IMR-90 (cell line): ENCODE measurements at regions not wholly inside any gene's neighbourhood (a gene's known extent, or its start where the extent isn't known, plus 50 kb on each side); places are given as distances from the start of the nearest gene placed in this dataset.

Experiments
- ATAC-seq: fragments of 200-7000 bp; cut with Tn5 transposase; 2 replicates; pipeline ENCODE4 v1.9.1; 2020; ENCODE audit warnings: low read depth, mild to moderate bottlenecking, moderate library complexity
- BruUV-seq: library from RNA; stranded (reverse); fragments of 400-500 nt; replicated peaks from 2 replicates; lab custom pipeline; 2021; lab: Mats Ljungman, UMichigan
- CTCF ChIA-PET: fragments of 300-600 bp; formaldehyde crosslinking; extraction: SDS; loops from one replicate; lab custom pipeline; 2021; ENCODE audit warnings: antibody characterized with exemption; lab: Yijun Ruan, JAX
- POLR2A ChIA-PET: fragments of 300-600 bp; sonication (Branson Sonifier 250); formaldehyde crosslinking; loops from one replicate; lab custom pipeline; 2022; ENCODE audit warnings: antibody characterized with exemption; ENCODE audit not compliant: unreplicated experiment; lab: Charles Lee
- DNase-seq: peaks from one replicate; pipeline ENCODE4 v3.0.0; 2013
- H2AFZ ChIP-seq: replicated peaks from 2 replicates; pipeline ENCODE3; 2013; ENCODE audit warnings: low read length, mild to moderate bottlenecking; ENCODE audit not compliant: poor library complexity
- H2AK5ac ChIP-seq: 2 replicates; pipeline ENCODE4 v1.6.1; 2013; ENCODE audit warnings: low read depth, low read length, inconsistent platforms
- H2AK9ac ChIP-seq: replicated peaks from 2 replicates; pipeline ENCODE3; 2013; ENCODE audit warnings: mild to moderate bottlenecking, low read depth, low read length, moderate library complexity; ENCODE audit not compliant: poor library complexity
- H2BK120ac ChIP-seq: 2 replicates; pipeline ENCODE4 v1.6.1; 2013; ENCODE audit warnings: low read depth, low read length, inconsistent platforms
- H2BK15ac ChIP-seq: 3 replicates; pipeline ENCODE4 v1.6.1; 2013; ENCODE audit warnings: low read depth, low read length, inconsistent platforms
- H2BK20ac ChIP-seq: 2 replicates; pipeline ENCODE4 v1.6.1; 2013; ENCODE audit warnings: low read depth, mild to moderate bottlenecking, inconsistent platforms, low read length, moderate library complexity
- H2BK5ac ChIP-seq: 2 replicates; pipeline ENCODE4 v1.6.1; 2013; ENCODE audit warnings: mild to moderate bottlenecking, low read depth, low read length, inconsistent platforms; ENCODE audit not compliant: poor library complexity, severe bottlenecking
- H3K14ac ChIP-seq: replicated peaks from 2 replicates; pipeline ENCODE4 v1.6.1; 2013; ENCODE audit warnings: low read depth, low read length, inconsistent platforms
- H3K18ac ChIP-seq: 2 replicates; pipeline ENCODE4 v1.6.1; 2013; ENCODE audit warnings: low read depth, low read length, control low read depth
- H3K23ac ChIP-seq: 2 replicates; pipeline ENCODE4 v1.6.1; 2013; ENCODE audit warnings: low read depth, low read length, inconsistent platforms
- H3K27ac ChIP-seq: 2 replicates; pipeline ENCODE4 v1.5.1; 2013; ENCODE audit warnings: mild to moderate bottlenecking, control low read depth, low read length; ENCODE audit not compliant: insufficient read depth
- H3K27me3 ChIP-seq: 2 replicates; pipeline ENCODE4 v1.6.1; 2013; ENCODE audit warnings: low read length; ENCODE audit not compliant: control insufficient read depth, insufficient read depth
- H3K36me3 ChIP-seq: 2 replicates; pipeline ENCODE4 v1.6.1; 2013; ENCODE audit warnings: low read length, mixed read lengths; ENCODE audit not compliant: control insufficient read depth, insufficient read depth
- H3K4ac ChIP-seq: 2 replicates; pipeline ENCODE4 v1.6.1; 2013; ENCODE audit warnings: low read depth, low read length, inconsistent platforms
- H3K4me1 ChIP-seq: 2 replicates; pipeline ENCODE4 v1.6.1; 2013; ENCODE audit warnings: low read length, mixed read lengths; ENCODE audit not compliant: control insufficient read depth, insufficient read depth
- H3K4me2 ChIP-seq: 2 replicates; pipeline ENCODE4 v1.6.1; 2013; ENCODE audit warnings: low read depth, mild to moderate bottlenecking, control low read depth, low read length, moderate library complexity
- H3K4me3 ChIP-seq: 2 replicates; pipeline ENCODE4 v1.5.1; 2013; ENCODE audit warnings: low read depth, mild to moderate bottlenecking, control low read depth, low read length, moderate library complexity; ENCODE audit not compliant: insufficient read depth
- H3K56ac ChIP-seq: 2 replicates; pipeline ENCODE4 v1.6.1; 2013; ENCODE audit warnings: low read length, inconsistent platforms; ENCODE audit not compliant: insufficient read depth; ENCODE audit errors: extremely low read depth
- H3K79me1 ChIP-seq, 2 experiments: 2 replicates each; pipeline ENCODE4 v1.6.1; 2013; ENCODE audit warnings: low read length in 2 of 2, inconsistent platforms in 1 of 2, low read depth in 1 of 2
- H3K9ac ChIP-seq: 2 replicates; pipeline ENCODE4 v1.6.1; 2013; ENCODE audit warnings: low read depth, low read length, control low read depth
- H3K9me1 ChIP-seq: 2 replicates; pipeline ENCODE4 v1.6.1; 2013; ENCODE audit warnings: low read length, inconsistent platforms; ENCODE audit not compliant: insufficient read depth
- H3K9me3 ChIP-seq: 2 replicates; pipeline ENCODE4 v1.6.1; 2013; ENCODE audit warnings: low read length; ENCODE audit not compliant: control insufficient read depth, insufficient read depth
- H4K20me1 ChIP-seq: 2 replicates; pipeline ENCODE4 v1.6.1; 2013; ENCODE audit warnings: low read length, inconsistent platforms; ENCODE audit not compliant: insufficient read depth
- H4K5ac ChIP-seq: 2 replicates; pipeline ENCODE4 v1.6.1; 2013; ENCODE audit warnings: mild to moderate bottlenecking, low read depth, low read length, control low read depth
- H4K8ac ChIP-seq, 2 experiments: 2 replicates each; pipeline ENCODE4 v1.6.1; 2013; ENCODE audit warnings: low read depth in 2 of 2, low read length in 2 of 2, control low read depth in 1 of 2, inconsistent platforms in 1 of 2
- H4K91ac ChIP-seq: 2 replicates; pipeline ENCODE4 v1.6.1; 2013; ENCODE audit warnings: low read depth, low read length, inconsistent platforms; ENCODE audit not compliant: insufficient read depth
- BHLHE40 ChIP-seq: fragments of 150-350 bp; IDR thresholded peaks from 2 replicates; pipeline ENCODE4 v1.6.1; 2016; ENCODE audit warnings: mild to moderate bottlenecking, low read depth, low read length
- CEBPB ChIP-seq: IDR thresholded peaks from 2 replicates; pipeline ENCODE4 v1.6.1; 2012; ENCODE audit warnings: low read depth, low read length, improper control_type of control experiment
- CHD1 ChIP-seq: IDR thresholded peaks from 2 replicates; pipeline ENCODE4 v1.6.1; 2012; ENCODE audit warnings: low read depth, low read length, improper control_type of control experiment
- MAFK ChIP-seq: IDR thresholded peaks from 2 replicates; pipeline ENCODE4 v1.6.1; 2012; ENCODE audit warnings: low read depth, low read length, improper control_type of control experiment
- MAZ ChIP-seq: IDR thresholded peaks from 2 replicates; pipeline ENCODE4 v1.6.1; 2012; ENCODE audit warnings: low read depth, mild to moderate bottlenecking, low read length, improper control_type of control experiment, moderate library complexity, borderline replicate concordance
- NFE2L2 ChIP-seq: fragments of 150-350 bp; IDR thresholded peaks from 2 replicates; pipeline ENCODE4 v1.6.1; 2016; ENCODE audit warnings: low read depth, mild to moderate bottlenecking, low read length
- RAD21 ChIP-seq: IDR thresholded peaks from 2 replicates; pipeline ENCODE4 v1.6.1; 2012; ENCODE audit warnings: low read length, improper control_type of control experiment
- RCOR1 ChIP-seq: IDR thresholded peaks from 2 replicates; pipeline ENCODE4 v1.6.1; 2012; ENCODE audit warnings: mild to moderate bottlenecking, low read length, improper control_type of control experiment; ENCODE audit not compliant: insufficient replicate concordance
- RFX5 ChIP-seq: IDR thresholded peaks from 2 replicates; pipeline ENCODE4 v1.8.0; 2012; ENCODE audit warnings: low read depth, mild to moderate bottlenecking, low read length, moderate library complexity
- SMC3 ChIP-seq: fragments of 150-350 bp; IDR thresholded peaks from 2 replicates; pipeline ENCODE4 v1.6.1; 2016; ENCODE audit warnings: low read depth, mild to moderate bottlenecking, antibody characterized with exemption, low read length, moderate library complexity
- WGBS, 2 experiments: methylation state at CpG; one replicate each; pipeline versions ENCODE4 v1.1.5 to v1.1.7; 2013; ENCODE audit warnings: missing lambda C conversion rate in 2 of 2; ENCODE audit not compliant: insufficient read length in 1 of 2; ENCODE audit errors: extremely low coverage in 2 of 2; 5-methylcytosine and 5-hydroxymethylcytosine counted together
- dilution Hi-C: fragments of 300-500 bp; cut with HindIII; formaldehyde crosslinking; loops from one replicate; pipeline ENCODE4 v1.14.3; 2018; ENCODE audit warnings: low sequenced_read_pairs; ENCODE audit not compliant: unreplicated experiment
- in situ Hi-C: fragments of 300-500 bp; cut with MboI; formaldehyde crosslinking; loops from 3 replicates; pipeline ENCODE4 v1.14.3; 2019; ENCODE audit warnings: low sequenced_read_pairs, inconsistent platforms, mixed read lengths
- intact Hi-C: fragments of 100-400 bp; cut with micrococcal nuclease; formaldehyde crosslinking; loops from 2 replicates; pipeline ENCODE4 v1.10.0; 2022
- TF ChIP-seq, protein P1 (sequence below): fragments of 150-350 bp; IDR thresholded peaks from 2 replicates; pipeline ENCODE4 v1.6.1; 2016; ENCODE audit warnings: low read depth, mild to moderate bottlenecking, low read length, moderate library complexity, borderline replicate concordance
- TF ChIP-seq, protein P2 (sequence below): fragments of 150-350 bp; IDR thresholded peaks from 2 replicates; pipeline ENCODE4 v1.6.1; 2017; ENCODE audit warnings: mild to moderate bottlenecking, antibody characterized with exemption, low read length, low read depth

DNA sequence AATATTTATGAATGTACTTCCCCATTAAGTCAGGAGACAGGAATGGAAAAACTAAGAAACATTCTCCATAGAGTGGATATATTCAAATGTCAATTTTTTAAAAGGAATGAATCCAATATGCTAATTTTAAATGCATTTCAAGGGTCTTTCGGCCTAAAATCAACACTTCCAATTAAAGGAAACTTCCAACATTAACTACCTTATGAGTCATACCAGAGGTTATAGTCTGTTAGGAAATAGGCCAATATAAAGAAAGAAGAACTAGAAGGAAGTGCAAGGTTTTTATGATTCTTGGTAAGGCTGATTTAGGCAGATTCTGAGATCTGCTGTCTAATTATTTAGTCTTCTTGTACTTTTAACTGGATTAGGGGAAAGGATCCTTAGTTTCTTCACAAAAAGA is 260.1 kb upstream of the EDNRA start:
- Histone ChIP-seq H3K9me1 (0 out of 2 replicates have a peak, but pooled peaks cover 3% of the 10 kb centered on the region), H3K9me3 (no peaks in the 10 kb centered on the region), H3K14ac (no peak overlapping the region), H3K4me3 (no peak overlapping the region), H3K27ac (no peak overlapping the region; the same call in 1 of the 2 replicates), H3K18ac (no peak overlapping the region; the same call in 1 of the 2 replicates), H2BK5ac (no peak overlapping the region), H3K4me2 (no peak overlapping the region), H3K4ac (no peak overlapping the region), H3K4me1 (no peaks in the 10 kb centered on the region), H3K56ac (no peak overlapping the region), H4K91ac (no peak overlapping the region), H2AFZ (no peak overlapping the region), H3K27me3 (no peaks in the 10 kb centered on the region), H4K20me1 (no peaks in the 10 kb centered on the region), H4K8ac (no peak overlapping the region), H3K36me3 (no peaks in the 10 kb centered on the region), H2BK20ac (no peak overlapping the region), H4K5ac (no peak overlapping the region), H2BK15ac (no peak overlapping the region), H2AK9ac (no peak overlapping the region), H3K9ac (no peak overlapping the region), H3K23ac (no peak overlapping the region), H2AK5ac (no peak overlapping the region), H2BK120ac (no peak overlapping the region), H3K79me1 (no peaks in the 10 kb centered on the region)
- TF ChIP-seq, protein P1, sequence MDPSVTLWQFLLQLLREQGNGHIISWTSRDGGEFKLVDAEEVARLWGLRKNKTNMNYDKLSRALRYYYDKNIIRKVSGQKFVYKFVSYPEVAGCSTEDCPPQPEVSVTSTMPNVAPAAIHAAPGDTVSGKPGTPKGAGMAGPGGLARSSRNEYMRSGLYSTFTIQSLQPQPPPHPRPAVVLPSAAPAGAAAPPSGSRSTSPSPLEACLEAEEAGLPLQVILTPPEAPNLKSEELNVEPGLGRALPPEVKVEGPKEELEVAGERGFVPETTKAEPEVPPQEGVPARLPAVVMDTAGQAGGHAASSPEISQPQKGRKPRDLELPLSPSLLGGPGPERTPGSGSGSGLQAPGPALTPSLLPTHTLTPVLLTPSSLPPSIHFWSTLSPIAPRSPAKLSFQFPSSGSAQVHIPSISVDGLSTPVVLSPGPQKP, result no peak
- no peak for TF ChIP-seq RAD21
- TF ChIP-seq, protein P2, sequence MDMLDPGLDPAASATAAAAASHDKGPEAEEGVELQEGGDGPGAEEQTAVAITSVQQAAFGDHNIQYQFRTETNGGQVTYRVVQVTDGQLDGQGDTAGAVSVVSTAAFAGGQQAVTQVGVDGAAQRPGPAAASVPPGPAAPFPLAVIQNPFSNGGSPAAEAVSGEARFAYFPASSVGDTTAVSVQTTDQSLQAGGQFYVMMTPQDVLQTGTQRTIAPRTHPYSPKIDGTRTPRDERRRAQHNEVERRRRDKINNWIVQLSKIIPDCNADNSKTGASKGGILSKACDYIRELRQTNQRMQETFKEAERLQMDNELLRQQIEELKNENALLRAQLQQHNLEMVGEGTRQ, result no peak
- no peak for TF ChIP-seq SMC3
- no peak for TF ChIP-seq CEBPB
- no peak for TF ChIP-seq RCOR1
- TF ChIP-seq RFX5, result no peak
- no peak for TF ChIP-seq NFE2L2
- no peak for TF ChIP-seq BHLHE40
- no peak for TF ChIP-seq MAZ
- TF ChIP-seq MAFK, result no peak
- TF ChIP-seq CHD1, result no peak
- no peak for ATAC-seq
- intact Hi-C loops (no loop called here), in situ Hi-C loops (no loop called here), dilution Hi-C loops (no loop called here)
- no CpG with 5 or more reads among the region's 1 CpG for WGBS, 2 experiments
- no TSS peak for BruUV-seq
- ChIA-PET POLR2A (no interaction called here), CTCF (no interaction called here)
- DNase-seq, result no peak
